Kasumi-1 (cell line): ENCODE measurements at regions not wholly inside any gene's neighbourhood (a gene's known extent, or its start where the extent isn't known, plus 50 kb on each side); places are given as distances from the start of the nearest gene placed in this dataset.

ENCODE experiments used
- DNase-seq, 2 experiments: peaks; one replicate each; lab custom pipeline; 2025; lab: John Stamatoyannopoulos, UW

- no peak for DNase-seq
Observed at GRCh38 chr5:155969537-155969936, 357.4 kb upstream of the SGCD start.

DNA sequence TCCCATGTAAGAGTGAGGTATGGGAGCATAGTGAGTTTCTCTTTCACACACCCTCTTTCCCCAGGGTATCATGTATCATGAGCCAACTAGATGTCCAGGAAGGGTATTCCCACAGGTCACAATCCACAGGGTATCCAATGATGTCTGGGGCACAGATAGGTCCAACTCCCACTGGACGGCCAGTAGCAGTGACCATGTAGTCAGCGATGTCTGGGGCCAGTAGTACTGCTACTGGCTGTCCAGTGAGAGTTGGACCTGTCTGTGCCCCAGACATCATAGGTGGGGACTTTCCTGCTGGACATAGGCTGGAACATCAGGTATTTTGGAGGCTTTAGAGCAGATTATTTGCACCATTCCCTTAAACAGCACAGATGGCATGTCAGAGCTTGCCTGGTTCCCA, 352.6 kb upstream of the SGCD start:
- DNase-seq, result no peak

- DNase-seq, result no peak
Observed at GRCh38 chr5:155978850-155979249, 348.1 kb upstream of the SGCD start.

DNA sequence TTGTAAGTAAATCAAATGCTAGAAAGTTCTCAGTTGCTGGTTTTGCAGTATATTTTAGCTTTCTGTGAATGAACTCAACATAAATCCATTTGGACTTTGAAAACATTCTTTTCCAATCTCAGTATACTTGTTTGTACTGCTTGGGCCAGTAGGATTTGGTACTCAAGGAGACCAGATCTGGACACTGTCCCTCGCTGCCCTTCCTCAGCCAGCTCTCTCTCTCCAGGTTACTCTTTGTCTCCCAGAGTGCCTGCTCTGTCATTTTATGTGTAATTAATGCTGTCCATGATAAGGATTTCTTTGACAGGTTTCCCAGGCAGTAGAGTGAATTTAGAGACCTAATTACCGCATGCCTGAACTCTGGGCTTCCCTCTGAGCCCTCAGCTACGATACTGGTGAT, 344.6 kb upstream of the SGCD start:
- no peak for DNase-seq

DNA sequence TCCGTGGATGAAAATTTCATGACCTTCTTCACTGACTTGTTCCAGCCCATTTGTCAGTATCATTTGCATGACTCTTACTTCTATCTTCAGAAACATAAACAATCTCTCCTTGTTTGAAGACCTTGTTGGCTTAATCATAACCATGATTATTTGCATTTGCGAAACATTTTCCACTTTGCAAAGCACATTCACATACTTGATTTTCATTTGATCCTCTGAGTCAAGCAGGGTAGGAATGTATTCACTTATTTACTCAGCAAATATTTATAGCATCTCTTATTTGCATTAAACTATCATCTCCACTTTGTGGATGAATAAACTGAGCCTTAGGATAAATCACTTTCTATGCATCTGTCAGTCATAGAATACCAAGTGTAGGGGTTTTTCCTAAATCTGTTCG, 343.0 kb upstream of the SGCD start:
- DNase-seq, result no peak

DNA sequence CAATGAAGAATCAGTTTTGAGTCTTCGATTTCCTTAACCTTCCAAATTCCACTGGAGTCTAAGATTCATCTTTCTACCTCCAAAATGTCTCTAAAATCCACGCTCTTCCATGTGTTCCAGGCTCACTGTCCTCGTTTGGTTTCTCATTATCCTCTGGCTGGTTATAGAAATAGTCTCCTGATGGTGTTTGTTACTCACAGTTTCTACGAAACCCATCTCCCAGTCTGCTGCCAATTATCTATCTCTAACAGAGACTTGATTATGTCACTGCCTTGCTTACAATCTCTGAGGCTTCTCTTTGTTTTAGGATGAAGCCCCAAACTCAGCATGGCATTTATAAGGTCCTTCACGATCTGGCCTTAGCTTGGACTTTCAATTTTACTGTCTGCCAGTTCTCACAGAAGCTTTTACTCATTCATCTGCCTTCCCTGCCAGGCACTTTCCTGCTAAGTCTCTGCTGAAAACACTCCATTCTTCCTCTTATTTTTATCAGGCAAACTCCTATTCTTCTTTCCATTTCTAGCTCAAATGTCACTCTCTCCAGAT, 339.6 kb upstream of the SGCD start:
- no peak for DNase-seq

- no peak for DNase-seq
Observed at GRCh38 chr5:155989879-155990278, 337.1 kb upstream of the SGCD start.

DNA sequence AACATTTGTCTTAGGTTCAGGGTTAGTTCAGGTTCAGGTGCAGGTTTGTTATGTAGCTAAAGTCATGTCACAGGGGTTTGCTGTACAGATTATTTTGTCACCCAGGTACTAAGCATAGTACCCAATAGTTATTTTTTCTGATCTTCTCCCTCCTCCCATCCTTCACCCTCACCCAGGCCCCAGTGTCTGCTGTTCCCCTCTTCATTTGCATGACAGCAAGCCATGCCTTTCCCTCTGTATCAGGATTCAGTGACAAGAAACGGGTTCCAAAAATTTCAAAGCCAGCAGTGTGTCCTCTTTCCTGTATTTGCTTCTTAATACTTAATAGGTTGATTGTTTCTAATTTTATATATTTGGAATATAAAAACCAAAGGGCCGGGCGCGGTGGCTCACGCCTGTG, 330.8 kb upstream of the SGCD start:
- DNase-seq, result no peak

DNA sequence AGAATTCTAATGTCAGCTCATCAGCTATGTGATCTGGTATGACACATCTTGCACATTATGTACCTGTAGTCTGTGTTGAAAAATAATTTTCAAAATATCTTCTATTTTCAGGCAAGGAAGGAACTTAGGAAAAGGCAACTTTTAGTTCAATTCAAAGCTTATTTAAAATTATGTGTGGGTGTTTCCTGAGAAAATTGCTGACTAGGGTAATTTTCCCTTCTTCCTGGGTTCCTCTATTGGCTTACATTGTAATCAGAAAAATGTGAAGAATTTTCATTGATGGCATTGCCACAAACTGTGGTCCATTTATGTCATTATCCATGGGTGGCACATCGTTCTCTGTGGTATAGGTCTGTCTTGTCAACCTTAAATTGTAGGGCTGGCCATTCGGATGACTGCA, 328.7 kb upstream of the SGCD start:
- DNase-seq, result no peak

DNA sequence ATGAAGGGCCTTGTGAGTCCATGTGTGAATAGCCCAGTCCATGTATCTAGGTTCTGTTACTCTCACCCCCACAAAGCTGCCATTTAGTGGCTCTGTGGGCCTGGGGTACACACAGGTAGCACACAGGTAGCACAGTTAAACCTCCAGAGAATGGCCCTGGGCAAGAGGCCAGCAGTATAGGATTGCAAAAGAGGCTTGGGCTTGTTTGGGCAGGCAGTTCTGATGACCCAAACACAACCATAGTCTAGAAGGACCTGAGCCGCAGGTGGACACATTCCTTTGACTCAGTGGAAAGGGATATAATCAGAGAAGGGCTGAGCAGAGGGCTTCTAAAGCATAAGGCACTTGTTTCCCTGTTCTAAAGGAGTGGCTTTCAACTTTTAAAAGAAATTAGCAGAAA, 326.8 kb upstream of the SGCD start:
- no peak for DNase-seq

GRCh38 chr5:156004754-156005153, 322.2 kb upstream of the SGCD start:
- DNase-seq, result no peak

DNA sequence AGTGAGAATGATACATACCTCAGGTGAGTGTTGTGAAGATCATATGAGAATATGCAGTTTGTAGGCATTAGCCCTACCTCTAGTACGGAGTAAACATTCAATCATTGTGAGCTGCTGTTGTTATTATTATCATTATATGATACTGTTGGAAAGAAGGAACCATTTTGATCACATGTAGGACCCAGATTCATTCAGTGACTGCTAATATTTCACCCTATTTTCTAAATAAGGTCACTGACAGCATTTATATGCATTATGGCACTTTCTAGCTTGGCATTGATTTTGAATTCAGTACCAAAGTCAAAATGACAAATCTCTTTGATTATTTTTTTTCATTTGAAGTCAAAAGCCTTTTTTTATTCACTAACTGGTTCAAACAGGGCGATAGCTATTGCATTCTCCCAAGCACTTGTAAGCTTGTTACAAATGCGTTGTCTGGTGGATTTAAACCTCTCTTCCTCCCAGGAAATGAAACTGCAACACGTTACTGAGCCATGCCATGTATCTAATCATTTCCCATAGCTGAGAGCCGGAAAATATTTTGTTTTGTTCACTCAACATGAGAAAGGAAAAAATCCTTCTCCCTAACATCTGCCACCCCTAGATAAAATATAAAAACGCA, 320.8 kb upstream of the SGCD start:
- DNase-seq, result no peak

DNA sequence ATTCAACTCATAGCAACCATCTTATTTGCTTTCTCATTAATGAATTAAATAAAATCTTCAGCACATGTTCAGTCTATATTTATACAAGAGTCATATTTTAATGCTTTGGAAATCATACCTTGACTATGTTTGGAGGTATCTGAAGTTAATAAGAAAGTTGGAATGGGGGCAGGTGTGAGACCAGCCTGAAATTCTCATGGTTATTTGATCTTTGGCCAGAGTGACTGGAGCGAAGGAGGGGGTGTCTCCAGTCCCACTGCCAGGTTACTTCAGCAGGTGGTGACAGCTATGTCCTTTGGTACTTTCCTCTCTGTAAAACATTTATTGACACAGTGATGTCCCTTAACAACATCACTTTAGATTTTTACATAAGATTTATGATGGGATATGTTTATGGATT, 318.1 kb upstream of the SGCD start:
- DNase-seq, result no peak

DNA sequence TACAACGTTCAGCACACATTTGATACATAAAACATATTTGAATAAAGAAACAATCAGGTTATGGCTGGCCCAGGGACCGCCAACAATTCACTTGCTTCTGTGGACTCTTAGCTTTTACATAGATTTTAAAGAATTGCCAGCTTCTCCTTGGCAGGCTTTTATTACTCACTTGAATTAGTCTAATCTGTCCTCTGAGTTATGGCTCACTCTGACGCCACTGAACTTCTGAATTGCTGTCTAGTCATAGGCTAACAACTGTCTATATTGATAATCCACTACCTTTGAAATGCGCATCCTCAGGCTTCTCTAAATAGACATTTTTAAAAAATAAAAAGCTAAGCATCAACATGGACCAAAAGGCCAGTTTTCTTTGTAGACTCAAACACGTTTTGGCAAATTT, 317.4 kb upstream of the SGCD start:
- DNase-seq, result no peak

DNA sequence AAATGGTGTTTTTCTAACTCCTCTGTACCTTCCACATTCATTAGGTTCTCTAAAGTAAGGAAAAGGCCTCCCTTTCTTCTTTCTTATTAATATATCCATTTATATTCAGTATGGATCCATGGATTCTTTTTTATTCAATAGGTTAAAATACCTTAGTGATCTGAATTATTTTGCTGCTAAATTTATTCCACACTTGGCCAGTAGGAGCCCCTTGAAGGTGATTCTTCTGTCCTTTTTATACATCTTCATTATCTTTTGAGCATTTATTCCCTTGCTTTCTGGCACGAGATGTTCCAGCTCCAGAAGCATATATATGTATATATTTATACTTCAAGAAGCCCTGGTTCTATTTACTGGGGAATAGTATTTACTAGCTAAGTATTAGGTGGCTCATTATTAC, 311.8 kb upstream of the SGCD start:
- DNase-seq, result no peak

DNA sequence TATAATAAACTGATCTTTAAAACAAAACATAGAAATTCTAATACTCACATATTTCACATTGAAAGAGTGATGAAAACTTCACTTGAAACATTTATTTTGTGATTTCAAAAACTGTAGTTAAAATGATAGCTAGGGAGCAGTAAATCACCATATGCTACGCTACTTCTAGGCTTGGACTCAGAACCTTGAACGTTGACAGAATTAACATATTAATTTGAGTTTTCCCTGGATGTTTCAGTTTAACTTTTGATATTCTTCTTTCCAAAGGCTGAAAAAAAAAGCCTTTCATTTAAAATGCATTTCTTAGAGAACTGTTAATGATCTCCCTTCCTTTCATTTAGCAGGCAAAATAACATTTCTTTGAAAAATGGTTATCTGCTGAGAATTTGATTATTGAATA, 307.8 kb upstream of the SGCD start:
- no peak for DNase-seq

GRCh38 chr5:156019571-156020180, 307.3 kb upstream of the SGCD start:
- no peak for DNase-seq

DNA sequence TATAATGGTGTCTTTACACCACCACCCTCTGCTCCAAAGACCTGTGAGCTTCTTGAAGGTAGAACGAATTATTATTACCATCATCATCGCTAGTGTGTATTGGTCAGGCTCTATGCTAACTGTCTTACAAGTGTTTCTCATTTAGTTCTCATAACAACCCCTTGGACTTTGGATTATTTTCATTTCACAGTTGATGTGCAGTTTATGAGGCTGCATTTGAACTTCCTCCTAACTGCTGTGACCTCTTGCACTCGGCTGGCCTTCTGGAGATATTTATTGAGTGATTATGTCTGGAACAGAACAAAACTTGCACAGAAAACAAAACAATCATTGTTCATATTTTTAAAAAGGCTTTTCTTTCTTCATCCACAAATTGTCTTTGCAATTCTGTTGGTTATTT, 306.3 kb upstream of the SGCD start:
- no peak for DNase-seq

DNA sequence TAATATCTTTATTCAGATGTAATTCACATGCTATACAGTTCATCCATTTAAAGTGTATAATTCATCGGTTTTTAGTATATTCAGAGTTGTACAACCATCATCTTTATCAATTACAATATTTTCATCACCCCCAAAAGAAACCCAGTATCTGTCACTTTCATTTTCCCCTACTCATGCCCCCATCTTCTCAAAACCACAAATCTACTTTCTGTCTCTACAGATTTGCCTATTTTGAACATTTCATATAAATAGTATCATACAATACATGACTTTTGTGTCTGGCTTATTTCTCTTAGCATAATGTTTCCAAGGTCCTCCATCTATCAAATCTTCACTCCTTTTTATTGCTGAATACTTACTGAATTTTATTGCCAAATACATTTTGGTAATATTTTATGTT, 305.1 kb upstream of the SGCD start:
- no peak for DNase-seq

GRCh38 chr5:156025656-156026055, 301.3 kb upstream of the SGCD start:
- no peak for DNase-seq

DNA sequence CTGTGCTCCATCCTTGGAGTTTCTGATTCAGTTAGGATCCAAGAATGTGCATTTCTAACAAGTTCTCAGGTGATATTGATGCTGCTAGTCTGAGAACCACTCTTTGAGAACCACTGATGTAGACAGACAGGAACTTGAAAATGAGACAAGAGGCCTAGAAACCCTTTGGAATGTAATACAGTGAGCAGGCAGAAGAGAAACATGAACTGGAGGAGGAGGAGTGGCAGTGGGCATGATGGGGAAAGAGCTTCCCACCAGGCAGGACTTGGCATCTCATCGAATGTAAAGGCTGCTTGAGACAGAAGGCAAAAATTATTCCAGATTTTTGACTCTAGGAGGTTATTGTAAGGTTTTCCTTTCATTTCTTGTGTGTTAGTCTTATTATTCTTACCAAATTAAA, 295.8 kb upstream of the SGCD start:
- DNase-seq, result no peak

GRCh38 chr5:156036640-156037039, 290.3 kb upstream of the SGCD start:
- DNase-seq, result no peak

DNA sequence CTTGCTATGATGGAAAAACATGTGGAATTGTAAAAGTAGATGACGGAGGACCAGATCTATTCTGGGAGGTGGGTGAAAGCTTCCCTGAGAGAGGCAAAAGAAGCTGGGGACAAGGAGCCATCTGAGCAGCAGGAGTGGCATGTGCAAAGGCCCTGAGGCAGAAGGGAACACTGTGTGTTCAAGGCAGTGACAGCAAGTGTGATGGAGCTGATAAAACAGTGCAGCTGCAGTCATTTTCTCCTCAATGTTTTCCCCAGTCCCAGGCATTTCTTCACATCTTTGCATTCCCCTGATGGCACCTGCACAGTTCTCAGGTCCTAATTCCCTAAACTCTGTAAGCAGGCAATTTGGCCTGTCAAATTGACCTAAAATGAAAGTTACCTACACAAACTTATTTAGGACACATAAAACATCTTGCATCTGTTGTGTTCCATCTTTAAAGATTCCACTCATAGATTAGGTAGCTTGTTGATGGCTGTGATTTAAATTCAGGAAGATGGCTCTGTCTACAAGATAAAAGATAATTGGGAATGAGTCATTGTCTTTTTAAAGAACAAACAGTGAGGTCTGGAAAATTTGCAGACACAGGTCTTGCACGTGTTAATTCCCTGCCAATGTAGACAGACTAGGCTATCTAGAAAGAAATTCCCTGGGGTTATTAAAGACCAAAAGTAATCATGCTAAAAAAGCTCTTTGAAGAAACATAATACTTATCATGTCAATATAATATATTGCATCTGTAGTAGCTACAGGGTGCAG, 289.6 kb upstream of the SGCD start:
- no peak for DNase-seq
